ENCODE measurements at regions not wholly inside any gene's neighbourhood (a gene's known extent, or its start where the extent isn't known, plus 50 kb on each side); places are given as distances from the start of the nearest gene placed in this dataset.

- TF ChIP-seq POLR2AphosphoS5 (IDR thresholded peaks at IDR 0.05; ENCODE audit: low read depth, low read length): no peak
- no peak for TF ChIP-seq FOXP2 (optimal IDR thresholded peaks at IDR 0.05; ENCODE audit: borderline replicate concordance, extremely low read depth, extremely low read length, insufficient read depth)
- TF ChIP-seq, protein P1, sequence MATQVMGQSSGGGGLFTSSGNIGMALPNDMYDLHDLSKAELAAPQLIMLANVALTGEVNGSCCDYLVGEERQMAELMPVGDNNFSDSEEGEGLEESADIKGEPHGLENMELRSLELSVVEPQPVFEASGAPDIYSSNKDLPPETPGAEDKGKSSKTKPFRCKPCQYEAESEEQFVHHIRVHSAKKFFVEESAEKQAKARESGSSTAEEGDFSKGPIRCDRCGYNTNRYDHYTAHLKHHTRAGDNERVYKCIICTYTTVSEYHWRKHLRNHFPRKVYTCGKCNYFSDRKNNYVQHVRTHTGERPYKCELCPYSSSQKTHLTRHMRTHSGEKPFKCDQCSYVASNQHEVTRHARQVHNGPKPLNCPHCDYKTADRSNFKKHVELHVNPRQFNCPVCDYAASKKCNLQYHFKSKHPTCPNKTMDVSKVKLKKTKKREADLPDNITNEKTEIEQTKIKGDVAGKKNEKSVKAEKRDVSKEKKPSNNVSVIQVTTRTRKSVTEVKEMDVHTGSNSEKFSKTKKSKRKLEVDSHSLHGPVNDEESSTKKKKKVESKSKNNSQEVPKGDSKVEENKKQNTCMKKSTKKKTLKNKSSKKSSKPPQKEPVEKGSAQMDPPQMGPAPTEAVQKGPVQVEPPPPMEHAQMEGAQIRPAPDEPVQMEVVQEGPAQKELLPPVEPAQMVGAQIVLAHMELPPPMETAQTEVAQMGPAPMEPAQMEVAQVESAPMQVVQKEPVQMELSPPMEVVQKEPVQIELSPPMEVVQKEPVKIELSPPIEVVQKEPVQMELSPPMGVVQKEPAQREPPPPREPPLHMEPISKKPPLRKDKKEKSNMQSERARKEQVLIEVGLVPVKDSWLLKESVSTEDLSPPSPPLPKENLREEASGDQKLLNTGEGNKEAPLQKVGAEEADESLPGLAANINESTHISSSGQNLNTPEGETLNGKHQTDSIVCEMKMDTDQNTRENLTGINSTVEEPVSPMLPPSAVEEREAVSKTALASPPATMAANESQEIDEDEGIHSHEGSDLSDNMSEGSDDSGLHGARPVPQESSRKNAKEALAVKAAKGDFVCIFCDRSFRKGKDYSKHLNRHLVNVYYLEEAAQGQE (IDR thresholded peaks at IDR 0.05; ENCODE audit: insufficient read depth in 1 of 2, low read depth in 2 of 2, low read length in 2 of 2): no peak
- TF ChIP-seq SIN3A (IDR thresholded peaks at IDR 0.05; ENCODE audit: borderline replicate concordance, insufficient read depth, low read length): no peak
These were observed 200.5 kb upstream of the PCSK2 start for GRCh38 chr20:17026346-17026745.

All from PFSK-1 (cell line).